ENCODE measurements at regions not wholly inside any gene's neighbourhood (a gene's known extent, or its start where the extent isn't known, plus 50 kb on each side); places are given as distances from the start of the nearest gene placed in this dataset.

DNA sequence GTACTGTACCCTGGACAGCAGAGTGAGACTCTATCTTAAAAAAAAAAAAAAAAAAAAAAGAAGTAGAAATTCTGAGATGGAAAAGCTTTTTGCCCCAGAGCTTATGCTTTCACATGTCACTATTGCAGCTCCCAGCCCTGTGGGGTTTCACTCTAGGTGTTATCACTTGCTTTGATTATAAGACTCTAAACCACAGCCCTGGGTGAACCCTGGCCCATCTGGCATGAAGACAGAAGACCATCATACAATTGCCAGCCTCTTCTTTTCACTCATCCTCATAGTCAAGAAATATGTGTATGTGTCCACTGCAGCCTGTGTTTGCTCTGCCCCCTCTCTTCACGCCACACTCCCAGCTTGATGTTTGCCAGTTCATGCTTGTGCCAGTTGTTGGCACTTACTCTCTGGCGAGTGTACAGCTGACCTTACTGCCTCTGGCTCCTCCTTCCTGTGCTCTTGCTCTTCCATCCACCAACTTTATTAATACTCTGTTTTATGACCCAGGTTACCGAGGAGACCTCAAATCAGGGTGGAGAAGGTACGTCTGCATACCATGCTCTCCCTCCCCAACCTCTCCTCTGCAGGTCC lies 136.7 kb upstream of the NCK2 start:
- TF ChIP-seq POLR2A (IDR thresholded peaks at IDR 0.05; ENCODE audit: low read length) (no peak), GATA1 (IDR thresholded peaks at IDR 0.05; ENCODE audit: low read depth, low read length) (no peak)

Measured in erythroblast (primary cell).